ENCODE measurements at regions not wholly inside any gene's neighbourhood (a gene's known extent, or its start where the extent isn't known, plus 50 kb on each side); places are given as distances from the start of the nearest gene placed in this dataset.

DNA sequence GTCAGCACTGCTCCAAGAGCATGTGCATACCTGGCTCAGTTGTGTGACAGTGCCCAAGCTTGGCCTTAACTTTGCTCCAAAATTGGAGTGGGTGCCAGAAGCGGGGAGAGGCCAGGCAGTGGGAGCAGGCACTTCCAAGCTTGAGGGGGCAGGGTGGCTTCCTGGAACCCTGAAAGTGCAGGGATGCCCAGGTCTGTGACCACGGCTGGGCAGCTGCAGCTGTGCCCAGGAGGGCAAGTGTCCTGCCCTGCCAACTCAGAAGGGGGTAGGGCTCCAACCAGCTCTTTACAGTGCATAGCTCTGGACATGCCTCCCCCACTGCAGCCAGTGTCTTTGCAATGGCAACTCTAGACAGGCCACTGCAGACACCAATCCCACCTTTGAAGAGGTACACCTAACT, 478.6 kb downstream of the OTOL1 start (continued):
- TF ChIP-seq, protein P1, sequence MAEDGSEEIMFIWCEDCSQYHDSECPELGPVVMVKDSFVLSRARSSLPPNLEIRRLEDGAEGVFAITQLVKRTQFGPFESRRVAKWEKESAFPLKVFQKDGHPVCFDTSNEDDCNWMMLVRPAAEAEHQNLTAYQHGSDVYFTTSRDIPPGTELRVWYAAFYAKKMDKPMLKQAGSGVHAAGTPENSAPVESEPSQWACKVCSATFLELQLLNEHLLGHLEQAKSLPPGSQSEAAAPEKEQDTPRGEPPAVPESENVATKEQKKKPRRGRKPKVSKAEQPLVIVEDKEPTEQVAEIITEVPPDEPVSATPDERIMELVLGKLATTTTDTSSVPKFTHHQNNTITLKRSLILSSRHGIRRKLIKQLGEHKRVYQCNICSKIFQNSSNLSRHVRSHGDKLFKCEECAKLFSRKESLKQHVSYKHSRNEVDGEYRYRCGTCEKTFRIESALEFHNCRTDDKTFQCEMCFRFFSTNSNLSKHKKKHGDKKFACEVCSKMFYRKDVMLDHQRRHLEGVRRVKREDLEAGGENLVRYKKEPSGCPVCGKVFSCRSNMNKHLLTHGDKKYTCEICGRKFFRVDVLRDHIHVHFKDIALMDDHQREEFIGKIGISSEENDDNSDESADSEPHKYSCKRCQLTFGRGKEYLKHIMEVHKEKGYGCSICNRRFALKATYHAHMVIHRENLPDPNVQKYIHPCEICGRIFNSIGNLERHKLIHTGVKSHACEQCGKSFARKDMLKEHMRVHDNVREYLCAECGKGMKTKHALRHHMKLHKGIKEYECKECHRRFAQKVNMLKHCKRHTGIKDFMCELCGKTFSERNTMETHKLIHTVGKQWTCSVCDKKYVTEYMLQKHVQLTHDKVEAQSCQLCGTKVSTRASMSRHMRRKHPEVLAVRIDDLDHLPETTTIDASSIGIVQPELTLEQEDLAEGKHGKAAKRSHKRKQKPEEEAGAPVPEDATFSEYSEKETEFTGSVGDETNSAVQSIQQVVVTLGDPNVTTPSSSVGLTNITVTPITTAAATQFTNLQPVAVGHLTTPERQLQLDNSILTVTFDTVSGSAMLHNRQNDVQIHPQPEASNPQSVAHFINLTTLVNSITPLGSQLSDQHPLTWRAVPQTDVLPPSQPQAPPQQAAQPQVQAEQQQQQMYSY (CRISPR knock-in tag; IDR thresholded peaks at IDR 0.05), result no peak

DNA sequence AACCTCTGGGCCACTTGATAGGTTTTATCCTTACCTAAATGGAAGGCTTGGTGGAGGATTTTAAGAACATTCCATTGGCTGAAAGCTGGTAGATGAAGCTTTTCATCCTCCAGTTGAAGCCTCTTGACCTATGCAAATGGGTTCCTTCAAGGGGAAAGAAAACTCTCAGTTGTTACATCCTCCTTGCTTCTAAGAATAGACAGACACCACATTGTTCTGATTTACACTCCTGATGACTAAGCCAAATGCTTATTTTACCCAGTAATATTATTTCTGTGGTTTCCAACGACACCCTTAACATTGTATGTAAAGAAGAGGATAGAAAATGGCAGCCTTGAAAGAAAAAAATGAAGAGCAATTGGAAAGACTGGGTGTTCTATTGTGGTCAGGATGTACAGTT, 480.5 kb downstream of the OTOL1 start:
- ChIA-PET POLR2A (no interaction called here), CTCF (no interaction called here)
- Mint-ChIP-seq H3K4me3 (no peak overlapping the region), H3K36me3 (no peaks in the 10 kb centered on the region; the same call in 1 of the 2 replicates), H3K27ac (no peak overlapping the region), H3K4me1 (no peaks in the 10 kb centered on the region), H3K9me3 (peaks cover 22% of the 10 kb centered on the region), H3K27me3 (ENCODE audit: low read depth) (no peaks in the 10 kb centered on the region)
- no peak for DNase-seq (ENCODE audit: low spot score)
- TF ChIP-seq, protein P2, sequence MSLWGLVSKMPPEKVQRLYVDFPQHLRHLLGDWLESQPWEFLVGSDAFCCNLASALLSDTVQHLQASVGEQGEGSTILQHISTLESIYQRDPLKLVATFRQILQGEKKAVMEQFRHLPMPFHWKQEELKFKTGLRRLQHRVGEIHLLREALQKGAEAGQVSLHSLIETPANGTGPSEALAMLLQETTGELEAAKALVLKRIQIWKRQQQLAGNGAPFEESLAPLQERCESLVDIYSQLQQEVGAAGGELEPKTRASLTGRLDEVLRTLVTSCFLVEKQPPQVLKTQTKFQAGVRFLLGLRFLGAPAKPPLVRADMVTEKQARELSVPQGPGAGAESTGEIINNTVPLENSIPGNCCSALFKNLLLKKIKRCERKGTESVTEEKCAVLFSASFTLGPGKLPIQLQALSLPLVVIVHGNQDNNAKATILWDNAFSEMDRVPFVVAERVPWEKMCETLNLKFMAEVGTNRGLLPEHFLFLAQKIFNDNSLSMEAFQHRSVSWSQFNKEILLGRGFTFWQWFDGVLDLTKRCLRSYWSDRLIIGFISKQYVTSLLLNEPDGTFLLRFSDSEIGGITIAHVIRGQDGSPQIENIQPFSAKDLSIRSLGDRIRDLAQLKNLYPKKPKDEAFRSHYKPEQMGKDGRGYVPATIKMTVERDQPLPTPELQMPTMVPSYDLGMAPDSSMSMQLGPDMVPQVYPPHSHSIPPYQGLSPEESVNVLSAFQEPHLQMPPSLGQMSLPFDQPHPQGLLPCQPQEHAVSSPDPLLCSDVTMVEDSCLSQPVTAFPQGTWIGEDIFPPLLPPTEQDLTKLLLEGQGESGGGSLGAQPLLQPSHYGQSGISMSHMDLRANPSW (CRISPR knock-in tag; conservative IDR thresholded peaks at IDR 0.05; ENCODE audit: low read depth), result no peak
- TF ChIP-seq, protein P3, sequence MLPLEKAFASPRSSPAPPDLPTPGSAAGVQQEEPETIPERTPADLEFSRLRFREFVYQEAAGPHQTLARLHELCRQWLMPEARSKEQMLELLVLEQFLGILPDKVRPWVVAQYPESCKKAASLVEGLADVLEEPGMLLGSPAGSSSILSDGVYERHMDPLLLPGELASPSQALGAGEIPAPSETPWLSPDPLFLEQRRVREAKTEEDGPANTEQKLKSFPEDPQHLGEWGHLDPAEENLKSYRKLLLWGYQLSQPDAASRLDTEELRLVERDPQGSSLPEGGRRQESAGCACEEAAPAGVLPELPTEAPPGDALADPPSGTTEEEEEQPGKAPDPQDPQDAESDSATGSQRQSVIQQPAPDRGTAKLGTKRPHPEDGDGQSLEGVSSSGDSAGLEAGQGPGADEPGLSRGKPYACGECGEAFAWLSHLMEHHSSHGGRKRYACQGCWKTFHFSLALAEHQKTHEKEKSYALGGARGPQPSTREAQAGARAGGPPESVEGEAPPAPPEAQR (CRISPR knock-in tag; IDR thresholded peaks at IDR 0.05), result no peak
- TF ChIP-seq NR1H2 (CRISPR knock-in tag; IDR thresholded peaks at IDR 0.05) (no peak), SOX15 (CRISPR knock-in tag; IDR thresholded peaks at IDR 0.05) (no peak)
- TF ChIP-seq, protein P4, sequence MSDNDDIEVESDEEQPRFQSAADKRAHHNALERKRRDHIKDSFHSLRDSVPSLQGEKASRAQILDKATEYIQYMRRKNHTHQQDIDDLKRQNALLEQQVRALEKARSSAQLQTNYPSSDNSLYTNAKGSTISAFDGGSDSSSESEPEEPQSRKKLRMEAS (CRISPR knock-in tag; IDR thresholded peaks at IDR 0.05), result no peak
- ATAC-seq, result no peak

DNA sequence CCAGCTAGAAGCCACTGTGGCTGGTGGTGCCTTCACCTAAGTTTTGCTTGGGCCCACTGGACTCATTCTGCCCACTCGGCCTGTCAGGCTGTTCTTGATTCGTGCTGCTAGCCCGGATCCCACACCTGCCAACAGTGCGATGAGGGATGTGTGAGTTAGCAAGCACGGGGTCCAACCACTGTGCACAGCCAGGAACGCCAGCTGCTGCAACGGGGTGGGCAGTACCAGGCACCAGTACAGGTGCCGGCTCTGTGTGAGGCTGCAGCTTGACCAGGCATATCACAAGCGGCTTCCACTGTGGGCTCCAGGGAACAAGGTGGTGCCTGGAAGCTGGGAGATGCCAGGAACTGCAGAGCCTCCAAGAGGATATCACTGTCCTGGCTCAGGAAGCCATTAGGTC, 481.2 kb downstream of the OTOL1 start:
- no peak for ATAC-seq
- ChIA-PET POLR2A (no interaction called here), CTCF (no interaction called here)
- Mint-ChIP-seq H3K36me3 (no peaks in the 10 kb centered on the region; the same call in 1 of the 2 replicates), H3K27me3 (ENCODE audit: low read depth) (no peaks in the 10 kb centered on the region), H3K27ac (no peak overlapping the region), H3K4me1 (no peaks in the 10 kb centered on the region), H3K9me3 (peaks cover 22% of the 10 kb centered on the region), H3K4me3 (no peak overlapping the region)
- DNase-seq (ENCODE audit: low spot score), result no peak
- TF ChIP-seq, protein P5, sequence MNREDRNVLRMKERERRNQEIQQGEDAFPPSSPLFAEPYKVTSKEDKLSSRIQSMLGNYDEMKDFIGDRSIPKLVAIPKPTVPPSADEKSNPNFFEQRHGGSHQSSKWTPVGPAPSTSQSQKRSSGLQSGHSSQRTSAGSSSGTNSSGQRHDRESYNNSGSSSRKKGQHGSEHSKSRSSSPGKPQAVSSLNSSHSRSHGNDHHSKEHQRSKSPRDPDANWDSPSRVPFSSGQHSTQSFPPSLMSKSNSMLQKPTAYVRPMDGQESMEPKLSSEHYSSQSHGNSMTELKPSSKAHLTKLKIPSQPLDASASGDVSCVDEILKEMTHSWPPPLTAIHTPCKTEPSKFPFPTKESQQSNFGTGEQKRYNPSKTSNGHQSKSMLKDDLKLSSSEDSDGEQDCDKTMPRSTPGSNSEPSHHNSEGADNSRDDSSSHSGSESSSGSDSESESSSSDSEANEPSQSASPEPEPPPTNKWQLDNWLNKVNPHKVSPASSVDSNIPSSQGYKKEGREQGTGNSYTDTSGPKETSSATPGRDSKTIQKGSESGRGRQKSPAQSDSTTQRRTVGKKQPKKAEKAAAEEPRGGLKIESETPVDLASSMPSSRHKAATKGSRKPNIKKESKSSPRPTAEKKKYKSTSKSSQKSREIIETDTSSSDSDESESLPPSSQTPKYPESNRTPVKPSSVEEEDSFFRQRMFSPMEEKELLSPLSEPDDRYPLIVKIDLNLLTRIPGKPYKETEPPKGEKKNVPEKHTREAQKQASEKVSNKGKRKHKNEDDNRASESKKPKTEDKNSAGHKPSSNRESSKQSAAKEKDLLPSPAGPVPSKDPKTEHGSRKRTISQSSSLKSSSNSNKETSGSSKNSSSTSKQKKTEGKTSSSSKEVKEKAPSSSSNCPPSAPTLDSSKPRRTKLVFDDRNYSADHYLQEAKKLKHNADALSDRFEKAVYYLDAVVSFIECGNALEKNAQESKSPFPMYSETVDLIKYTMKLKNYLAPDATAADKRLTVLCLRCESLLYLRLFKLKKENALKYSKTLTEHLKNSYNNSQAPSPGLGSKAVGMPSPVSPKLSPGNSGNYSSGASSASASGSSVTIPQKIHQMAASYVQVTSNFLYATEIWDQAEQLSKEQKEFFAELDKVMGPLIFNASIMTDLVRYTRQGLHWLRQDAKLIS (CRISPR knock-in tag; IDR thresholded peaks at IDR 0.05; ENCODE audit: borderline replicate concordance), result no peak
- TF ChIP-seq GABPB1 (CRISPR knock-in tag; IDR thresholded peaks at IDR 0.05) (no peak), FOXK1 (CRISPR knock-in tag; IDR thresholded peaks at IDR 0.05) (no peak), SP1 (CRISPR knock-in tag; conservative IDR thresholded peaks at IDR 0.05) (no peak), CBFB (CRISPR knock-in tag; IDR thresholded peaks at IDR 0.05; ENCODE audit: low read depth) (no peak), ZNF317 (CRISPR knock-in tag; IDR thresholded peaks at IDR 0.05; ENCODE audit: borderline replicate concordance, low read depth) (no peak), TEAD4 (CRISPR knock-in tag; IDR thresholded peaks at IDR 0.05) (no peak), OVOL2 (CRISPR knock-in tag; IDR thresholded peaks at IDR 0.05; ENCODE audit: borderline replicate concordance) (no peak), KAT7 (CRISPR knock-in tag; IDR thresholded peaks at IDR 0.05; ENCODE audit: borderline replicate concordance) (no peak)
- TF ChIP-seq, protein P6, sequence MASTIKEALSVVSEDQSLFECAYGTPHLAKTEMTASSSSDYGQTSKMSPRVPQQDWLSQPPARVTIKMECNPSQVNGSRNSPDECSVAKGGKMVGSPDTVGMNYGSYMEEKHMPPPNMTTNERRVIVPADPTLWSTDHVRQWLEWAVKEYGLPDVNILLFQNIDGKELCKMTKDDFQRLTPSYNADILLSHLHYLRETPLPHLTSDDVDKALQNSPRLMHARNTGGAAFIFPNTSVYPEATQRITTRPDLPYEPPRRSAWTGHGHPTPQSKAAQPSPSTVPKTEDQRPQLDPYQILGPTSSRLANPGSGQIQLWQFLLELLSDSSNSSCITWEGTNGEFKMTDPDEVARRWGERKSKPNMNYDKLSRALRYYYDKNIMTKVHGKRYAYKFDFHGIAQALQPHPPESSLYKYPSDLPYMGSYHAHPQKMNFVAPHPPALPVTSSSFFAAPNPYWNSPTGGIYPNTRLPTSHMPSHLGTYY (CRISPR knock-in tag; IDR thresholded peaks at IDR 0.05), result no peak
- TF ChIP-seq, protein P7, sequence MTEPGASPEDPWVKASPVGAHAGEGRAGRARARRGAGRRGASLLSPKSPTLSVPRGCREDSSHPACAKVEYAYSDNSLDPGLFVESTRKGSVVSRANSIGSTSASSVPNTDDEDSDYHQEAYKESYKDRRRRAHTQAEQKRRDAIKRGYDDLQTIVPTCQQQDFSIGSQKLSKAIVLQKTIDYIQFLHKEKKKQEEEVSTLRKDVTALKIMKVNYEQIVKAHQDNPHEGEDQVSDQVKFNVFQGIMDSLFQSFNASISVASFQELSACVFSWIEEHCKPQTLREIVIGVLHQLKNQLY (CRISPR knock-in tag; IDR thresholded peaks at IDR 0.05), result no peak

Measured in WTC11 (cell line).